HCT116 (cell line): ENCODE measurements at regions not wholly inside any gene's neighbourhood (a gene's known extent, or its start where the extent isn't known, plus 50 kb on each side); places are given as distances from the start of the nearest gene placed in this dataset.

ENCODE experiments used
- ATAC-seq: fragments of 200-7000 bp; cut with Tn5 transposase; 2 replicates; pipeline ENCODE4 v1.9.1; 2020; ENCODE audit warnings: mild to moderate bottlenecking, moderate library complexity
- BruUV-seq: library from RNA; stranded (reverse); fragments of 400-500 nt; replicated peaks from 2 replicates; lab custom pipeline; 2021; lab: Mats Ljungman, UMichigan
- CTCF ChIA-PET: fragments of 300-600 bp; sonication (Branson Sonifier 250); formaldehyde crosslinking; loops from one replicate; lab custom pipeline; 2021; ENCODE audit warnings: antibody characterized with exemption; lab: Charles Lee
- POLR2A ChIA-PET: fragments of 300-600, 350-600 bp; sonication (Branson Sonifier 250); formaldehyde crosslinking; loops from one replicate; lab custom pipeline; 2021; ENCODE audit warnings: antibody characterized with exemption; lab: Charles Lee
- RAD21 ChIA-PET, 2 experiments: fragments of 300-600 bp; sonication (Branson Sonifier 250); formaldehyde crosslinking; loops; one replicate each; lab custom pipeline; 2023; ENCODE audit warnings: low total read pairs in 2 of 2; ENCODE audit not compliant: uncharacterized antibody in 2 of 2, unreplicated experiment in 2 of 2, low non-redundant PET in 1 of 2; lab: Charles Lee
- DNase-seq: peaks from one replicate; pipeline ENCODE4 v3.0.0-alpha.2; 2010; ENCODE audit warnings: low read depth, low spot score
- H2AFZ ChIP-seq: fragments of 200-600 bp; shearing (Covaris generic), sonication (generic); 2 replicates; pipeline ENCODE4 v1.6.1; 2017; ENCODE audit warnings: low read depth, mixed run types, mixed read lengths, antibody characterized with exemption, low read length; ENCODE audit not compliant: poor library complexity, severe bottlenecking
- H3K27ac ChIP-seq: 2 replicates; pipeline ENCODE4 v1.5.1; 2012; ENCODE audit warnings: low read depth, low read length
- H3K27me3 ChIP-seq: fragments of 200-600 bp; sonication (generic); 2 replicates; pipeline ENCODE4 v1.6.1; 2016; ENCODE audit warnings: mixed run types, low read length, mixed read lengths; ENCODE audit not compliant: insufficient read depth
- H3K36me3 ChIP-seq, 2 experiments: fragments of 200-500 bp in 1 of 2; fragments of 200-600 bp in 1 of 2; sonication (Bioruptor generic) in 1 of 2; sonication (generic) in 1 of 2; 2 replicates each; pipeline versions ENCODE4 v1.5.1 to v1.6.1; 2014 to 2016; ENCODE audit warnings: low read length in 2 of 2, inconsistent platforms in 1 of 2, mixed read lengths in 1 of 2, mixed run types in 1 of 2; ENCODE audit not compliant: insufficient read depth in 2 of 2, control insufficient read depth in 1 of 2
- H3K4me1 ChIP-seq, 2 experiments: fragments of 200-600 bp in 1 of 2; sonication (generic) in 1 of 2; 2 replicates each; pipeline versions ENCODE4 v1.5.1 to v1.6.1; 2012 to 2017; ENCODE audit warnings: low read length in 2 of 2, inconsistent platforms in 1 of 2, mild to moderate bottlenecking in 1 of 2, mixed read lengths in 1 of 2, mixed run types in 1 of 2, moderate library complexity in 1 of 2; ENCODE audit not compliant: insufficient read depth in 2 of 2, control insufficient read depth in 1 of 2
- H3K4me2 ChIP-seq: fragments of 200-600 bp; sonication (generic); 2 replicates; pipeline ENCODE4 v1.6.1; 2017; ENCODE audit warnings: mixed run types, low read length, mixed read lengths
- H3K4me3 ChIP-seq, 2 experiments: fragments of 200-600 bp in 1 of 2; sonication (generic) in 1 of 2; replicated peaks in 1 of 2; 2 replicates each; pipeline ENCODE4 v1.5.1; 2011 to 2016; ENCODE audit warnings: low read length in 2 of 2, control low read depth in 1 of 2, low read depth in 1 of 2, mild to moderate bottlenecking in 1 of 2, mixed read lengths in 1 of 2, mixed run types in 1 of 2
- H3K79me2 ChIP-seq: fragments of 200-600 bp; sonication (generic); 2 replicates; pipeline ENCODE4 v1.6.1; 2017; ENCODE audit warnings: mild to moderate bottlenecking, mixed run types, low read length, moderate library complexity, mixed read lengths; ENCODE audit not compliant: insufficient read depth
- H3K9ac ChIP-seq: fragments of 200-600 bp; sonication (generic); 2 replicates; pipeline ENCODE4 v1.6.1; 2016; ENCODE audit warnings: low read length, mixed read lengths
- H3K9me2 ChIP-seq: fragments of 200-600 bp; sonication (generic), shearing (Covaris generic); 2 replicates; pipeline ENCODE4 v1.6.1; 2017; ENCODE audit warnings: mixed run types, mild to moderate bottlenecking, moderate library complexity; ENCODE audit not compliant: insufficient read depth
- H3K9me3 ChIP-seq, 2 experiments: fragments of 200-500 bp in 1 of 2; fragments of 200-600 bp in 1 of 2; sonication (Bioruptor generic) in 1 of 2; sonication (generic) in 1 of 2; 2 replicates each; pipeline ENCODE4 v1.6.1; 2014 to 2017; ENCODE audit warnings: low read length in 2 of 2, mixed read lengths in 2 of 2, inconsistent platforms in 1 of 2, low read depth in 1 of 2, mild to moderate bottlenecking in 1 of 2, mixed run types in 1 of 2, moderate library complexity in 1 of 2; ENCODE audit not compliant: control insufficient read depth in 1 of 2, insufficient read depth in 1 of 2
- H4K20me1 ChIP-seq: fragments of 200-600 bp; sonication (generic), shearing (Covaris generic); 2 replicates; pipeline ENCODE4 v1.6.1; 2017; ENCODE audit warnings: mixed run types, mild to moderate bottlenecking, moderate library complexity; ENCODE audit not compliant: insufficient read depth
- ATF3 ChIP-seq: IDR thresholded peaks from 2 replicates; pipeline ENCODE4 v1.6.1; 2012
- CBX3 ChIP-seq: IDR thresholded peaks from 2 replicates; pipeline ENCODE4 v1.6.1; 2012; ENCODE audit warnings: low read depth
- MAX ChIP-seq: IDR thresholded peaks from 2 replicates; pipeline ENCODE4 v1.6.1; 2012
- REST ChIP-seq: IDR thresholded peaks from 2 replicates; pipeline ENCODE4 v1.6.1; 2012; ENCODE audit warnings: low read depth
- SRF ChIP-seq: IDR thresholded peaks from 2 replicates; pipeline ENCODE4 v1.6.1; 2012; ENCODE audit warnings: low read depth
- ZBTB33 ChIP-seq: IDR thresholded peaks from 2 replicates; pipeline ENCODE4 v1.6.1; 2011; ENCODE audit warnings: mild to moderate bottlenecking, low read length, moderate library complexity; ENCODE audit not compliant: insufficient replicate concordance; ENCODE audit errors: extremely low read depth
- ZNF274 ChIP-seq: fragments of 200-500 bp; sonication (Bioruptor generic); IDR thresholded peaks from 2 replicates; pipeline ENCODE4 v1.6.1; 2014; ENCODE audit warnings: mild to moderate bottlenecking, low read depth, low read length, inconsistent platforms
- intact Hi-C: fragments of 100-400 bp; cut with micrococcal nuclease; formaldehyde crosslinking; loops from 2 replicates; pipeline ENCODE4 v1.10.0; 2022

- no peak for TF ChIP-seq REST
- no peak for TF ChIP-seq ZNF274
Observed at GRCh38 chr4:110753466-110753865, 130.6 kb upstream of the PITX2 start (continued).

GRCh38 chr4:110754716-110755115, 131.8 kb upstream of the PITX2 start:
- Histone ChIP-seq H3K9me3 (no peaks in the 10 kb centered on the region), H4K20me1 (no peaks in the 10 kb centered on the region), H3K4me1 (no peaks in the 10 kb centered on the region), H3K27me3 (no peaks in the 10 kb centered on the region), H3K9me2 (no peaks in the 10 kb centered on the region), H2AFZ (no peak overlapping the region), H3K79me2 (no peaks in the 10 kb centered on the region), H3K4me3 (no peak overlapping the region), H3K36me3 (no peaks in the 10 kb centered on the region), H3K4me2 (no peak overlapping the region), H3K27ac (no peak overlapping the region), H3K9ac (no peak overlapping the region)
- POLR2A ChIA-PET: no interaction called here
- intact Hi-C loops: no loop called here
- RAD21 ChIA-PET: no interaction called here
- DNase-seq: no peak
- TF ChIP-seq CBX3: no peak
- no peak for TF ChIP-seq ZBTB33
- TF ChIP-seq ATF3: no peak
- TF ChIP-seq MAX: no peak
- no peak for TF ChIP-seq SRF
- ATAC-seq: no peak
- CTCF ChIA-PET: no interaction called here
- no TSS peak for BruUV-seq
